OCI-LY7 (cell line): ENCODE measurements at regions not wholly inside any gene's neighbourhood (a gene's known extent, or its start where the extent isn't known, plus 50 kb on each side); places are given as distances from the start of the nearest gene placed in this dataset.

Source experiments
- BruUV-seq: library from RNA; stranded (reverse); fragments of 400-500 nt; replicated peaks from 2 replicates; lab custom pipeline; 2021; lab: Mats Ljungman, UMichigan
- CTCF ChIA-PET: fragments of 300-600 bp; sonication (Branson Sonifier 250); formaldehyde crosslinking; loops from one replicate; lab custom pipeline; 2022; ENCODE audit warnings: antibody characterized with exemption; ENCODE audit not compliant: unreplicated experiment; lab: Charles Lee
- POLR2A ChIA-PET: fragments of 300-600 bp; sonication (Branson Sonifier 250); formaldehyde crosslinking; loops from one replicate; lab custom pipeline; 2022; ENCODE audit warnings: antibody characterized with exemption; lab: Charles Lee
- DNase-seq: peaks from one replicate; pipeline ENCODE4 v3.0.0-alpha.2; 2015; ENCODE audit warnings: low spot score
- H2AFZ ChIP-seq: fragments of 200-600 bp; sonication (generic), shearing (Covaris generic); 2 replicates; pipeline ENCODE4 v1.6.1; 2014; ENCODE audit warnings: mild to moderate bottlenecking, antibody characterized with exemption, low read length, moderate library complexity
- H3K27ac ChIP-seq: fragments of 200-600 bp; sonication (generic); 2 replicates; pipeline ENCODE4 v1.5.1; 2014; ENCODE audit warnings: mixed run types, low read depth, mild to moderate bottlenecking, moderate library complexity, low read length, inconsistent platforms; ENCODE audit not compliant: poor library complexity, severe bottlenecking
- H3K36me3 ChIP-seq: fragments of 200-600 bp; sonication (generic); 2 replicates; pipeline ENCODE4 v1.6.1; 2014; ENCODE audit warnings: mild to moderate bottlenecking, antibody characterized with exemption, low read length, moderate library complexity, mixed read lengths; ENCODE audit not compliant: insufficient read depth
- H3K4me1 ChIP-seq: fragments of 200-600 bp; sonication (generic); 2 replicates; pipeline ENCODE4 v1.5.1; 2014; ENCODE audit warnings: mild to moderate bottlenecking, low read length; ENCODE audit not compliant: insufficient read depth, poor library complexity, severe bottlenecking
- H3K4me2 ChIP-seq: fragments of 200-600 bp; sonication (generic); 2 replicates; pipeline ENCODE4 v1.6.1; 2014; ENCODE audit warnings: mild to moderate bottlenecking, low read length
- H3K4me3 ChIP-seq: fragments of 200-600 bp; sonication (generic); 2 replicates; pipeline ENCODE4 v1.5.1; 2014; ENCODE audit warnings: mild to moderate bottlenecking, low read depth, low read length; ENCODE audit not compliant: poor library complexity, severe bottlenecking
- H3K79me2 ChIP-seq: fragments of 200-600 bp; sonication (generic); 2 replicates; pipeline ENCODE4 v1.6.1; 2016; ENCODE audit warnings: low read depth, mild to moderate bottlenecking, low read length, moderate library complexity, mixed read lengths; ENCODE audit not compliant: insufficient read depth
- H3K9me2 ChIP-seq: fragments of 200-600 bp; sonication (generic); 2 replicates; pipeline ENCODE4 v1.6.1; 2016; ENCODE audit warnings: mild to moderate bottlenecking, low read length, mixed read lengths; ENCODE audit not compliant: insufficient read depth
- H3K9me3 ChIP-seq: fragments of 200-600 bp; sonication (generic); 2 replicates; pipeline ENCODE4 v1.6.1; 2014; ENCODE audit warnings: mild to moderate bottlenecking, mixed run types, low read length, mixed read lengths
- H4K20me1 ChIP-seq: fragments of 200-600 bp; sonication (generic); 2 replicates; pipeline ENCODE4 v1.6.1; 2014; ENCODE audit warnings: mild to moderate bottlenecking, antibody characterized with exemption, low read length, moderate library complexity, mixed read lengths; ENCODE audit not compliant: insufficient read depth
- EZH2phosphoT487 ChIP-seq: fragments of 200-600 bp; sonication (generic); IDR thresholded peaks from 2 replicates; pipeline ENCODE4 v1.6.1; 2018; ENCODE audit warnings: low read depth, borderline replicate concordance, mild to moderate bottlenecking, mixed run types, antibody characterized with exemption, low read length, moderate library complexity, mixed read lengths
- intact Hi-C: fragments of 100-400 bp; cut with micrococcal nuclease; formaldehyde crosslinking; loops from one replicate; pipeline ENCODE4 v1.10.0; 2022; ENCODE audit not compliant: unreplicated experiment
- TF ChIP-seq, protein P1 (sequence below): fragments of 200-600 bp; sonication (generic); conservative IDR thresholded peaks from 2 replicates; pipeline ENCODE4 v1.5.1; 2014; ENCODE audit warnings: mild to moderate bottlenecking, antibody characterized with exemption, low read length, moderate library complexity, mixed read lengths

DNA sequence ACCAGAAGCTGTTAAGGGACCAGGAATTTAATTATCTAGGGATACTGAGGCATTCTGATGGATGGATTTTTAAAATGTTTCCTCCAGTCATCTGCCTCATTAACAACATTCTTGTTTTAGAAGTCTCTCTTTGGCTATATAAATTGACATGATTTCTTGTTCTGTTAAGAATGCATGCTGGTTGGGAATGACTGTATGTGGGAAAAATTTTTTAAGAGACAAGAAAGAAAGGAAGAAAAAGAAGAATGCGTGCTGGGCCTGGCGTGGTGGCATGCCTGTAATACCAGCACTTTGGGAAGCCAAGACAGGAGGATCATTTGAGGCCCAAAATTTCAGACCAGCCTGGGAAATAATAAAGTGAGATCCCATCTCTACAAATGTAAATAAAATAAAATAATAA lies 203.6 kb downstream of the GJA1 start:
- POLR2A ChIA-PET = no interaction called here
- Histone ChIP-seq H3K4me2 (no peak overlapping the region), H3K4me3 (no peak overlapping the region), H3K79me2 (no peaks in the 10 kb centered on the region), H3K36me3 (no peaks in the 10 kb centered on the region), H4K20me1 (no peaks in the 10 kb centered on the region), H3K9me2 (no peaks in the 10 kb centered on the region), H3K9me3 (no peaks in the 10 kb centered on the region), H3K27ac (no peak overlapping the region), H2AFZ (no peak overlapping the region), H3K4me1 (no peaks in the 10 kb centered on the region)
- DNase-seq = no peak
- intact Hi-C loops = no loop called here
- TF ChIP-seq, protein P1, sequence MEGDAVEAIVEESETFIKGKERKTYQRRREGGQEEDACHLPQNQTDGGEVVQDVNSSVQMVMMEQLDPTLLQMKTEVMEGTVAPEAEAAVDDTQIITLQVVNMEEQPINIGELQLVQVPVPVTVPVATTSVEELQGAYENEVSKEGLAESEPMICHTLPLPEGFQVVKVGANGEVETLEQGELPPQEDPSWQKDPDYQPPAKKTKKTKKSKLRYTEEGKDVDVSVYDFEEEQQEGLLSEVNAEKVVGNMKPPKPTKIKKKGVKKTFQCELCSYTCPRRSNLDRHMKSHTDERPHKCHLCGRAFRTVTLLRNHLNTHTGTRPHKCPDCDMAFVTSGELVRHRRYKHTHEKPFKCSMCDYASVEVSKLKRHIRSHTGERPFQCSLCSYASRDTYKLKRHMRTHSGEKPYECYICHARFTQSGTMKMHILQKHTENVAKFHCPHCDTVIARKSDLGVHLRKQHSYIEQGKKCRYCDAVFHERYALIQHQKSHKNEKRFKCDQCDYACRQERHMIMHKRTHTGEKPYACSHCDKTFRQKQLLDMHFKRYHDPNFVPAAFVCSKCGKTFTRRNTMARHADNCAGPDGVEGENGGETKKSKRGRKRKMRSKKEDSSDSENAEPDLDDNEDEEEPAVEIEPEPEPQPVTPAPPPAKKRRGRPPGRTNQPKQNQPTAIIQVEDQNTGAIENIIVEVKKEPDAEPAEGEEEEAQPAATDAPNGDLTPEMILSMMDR = no peak
- TF ChIP-seq EZH2phosphoT487 = no peak
- CTCF ChIA-PET = no interaction called here
- BruUV-seq = no TSS peak

DNA sequence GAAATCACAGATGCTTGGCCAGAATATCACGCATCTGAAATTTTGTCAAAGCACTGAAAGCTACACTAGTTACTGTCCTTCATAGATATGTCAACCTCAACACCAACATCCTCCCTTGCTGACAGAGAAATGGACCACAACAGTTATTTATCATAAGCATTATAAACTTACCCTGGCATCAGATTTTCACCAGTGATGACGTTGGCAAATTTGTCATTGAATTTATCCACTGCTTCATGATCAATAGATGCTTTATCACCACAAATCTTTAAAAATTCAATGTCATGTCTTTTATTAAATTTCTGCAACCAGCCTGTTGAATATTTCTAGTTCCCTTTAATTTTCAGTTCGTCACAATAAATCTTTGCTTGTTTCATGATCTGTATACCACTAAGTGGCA lies 205.7 kb downstream of the GJA1 start:
- no TSS peak for BruUV-seq
- intact Hi-C loops = no loop called here
- no peak for DNase-seq
- Histone ChIP-seq H3K4me2 (no peak overlapping the region), H2AFZ (no peak overlapping the region), H3K79me2 (no peaks in the 10 kb centered on the region), H3K4me1 (no peaks in the 10 kb centered on the region), H3K36me3 (no peaks in the 10 kb centered on the region), H3K27ac (no peak overlapping the region), H4K20me1 (no peaks in the 10 kb centered on the region), H3K9me2 (no peaks in the 10 kb centered on the region), H3K4me3 (no peak overlapping the region), H3K9me3 (no peaks in the 10 kb centered on the region)
- POLR2A ChIA-PET = no interaction called here
- TF ChIP-seq, protein P1 = no peak
- TF ChIP-seq EZH2phosphoT487 = no peak
- CTCF ChIA-PET = no interaction called here

DNA sequence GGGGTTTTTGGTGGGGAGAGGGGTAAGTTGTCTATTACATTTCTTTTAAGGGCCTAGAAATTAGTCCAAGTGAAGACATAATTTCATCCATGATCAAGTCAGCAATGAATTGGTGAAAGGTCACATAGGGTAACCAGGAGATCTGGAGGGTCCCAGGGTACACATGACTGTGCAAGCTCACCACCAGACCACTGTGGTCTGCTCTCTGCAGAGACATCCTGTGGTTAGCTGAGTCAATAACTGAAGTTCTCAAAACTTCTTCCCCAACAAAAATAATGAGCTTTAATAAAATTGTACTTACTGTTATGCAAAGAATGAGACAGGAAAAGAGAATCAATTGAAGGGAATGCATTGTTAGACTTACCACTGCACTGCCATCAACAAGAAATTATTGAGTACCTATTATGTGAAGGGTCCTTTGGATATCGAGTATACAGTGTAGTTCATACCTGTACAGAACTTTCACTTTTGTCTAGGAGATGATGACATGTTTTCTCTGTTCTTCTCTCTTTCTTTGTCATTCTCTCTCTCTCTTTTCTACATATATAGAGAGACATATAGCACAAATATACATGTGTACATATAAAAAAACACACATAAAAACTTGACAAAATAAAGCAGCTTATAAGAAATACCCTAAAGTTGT lies 209.8 kb downstream of the GJA1 start:
- Histone ChIP-seq H3K79me2 (no peaks in the 10 kb centered on the region), H3K4me3 (no peak overlapping the region), H4K20me1 (no peaks in the 10 kb centered on the region), H3K36me3 (no peaks in the 10 kb centered on the region), H3K27ac (no peak overlapping the region), H3K4me2 (no peak overlapping the region), H3K9me2 (no peaks in the 10 kb centered on the region), H3K9me3 (no peaks in the 10 kb centered on the region), H2AFZ (no peak overlapping the region), H3K4me1 (no peaks in the 10 kb centered on the region)
- TF ChIP-seq EZH2phosphoT487 = no peak
- TF ChIP-seq, protein P1 = no peak
- BruUV-seq = no TSS peak
- intact Hi-C loops = no loop called here
- ChIA-PET CTCF (interaction anchor here (0.6 kb wide), 1 partner anchor 1487 kb away, joined by 3 read pairs; no protein-coding TSS in a partner anchor), POLR2A (no interaction called here)
- no peak for DNase-seq
